ENCODE measurements at regions not wholly inside any gene's neighbourhood (a gene's known extent, or its start where the extent isn't known, plus 50 kb on each side); places are given as distances from the start of the nearest gene placed in this dataset.

GRCh38 chr9:108239696-108240321 lies 616.0 kb downstream of the ACTL7B start:
- H3K36me3 ChIP-seq (replicated peaks; ENCODE audit: insufficient read depth, low read depth): no peaks in the 10 kb centered on the region
- H3K27ac ChIP-seq: peak overlapping the region; percentile 3
- WGBS (ENCODE audit: low lambda C conversion rate, missing lambda C conversion rate): 74% methylated on average over 2 of the region's 2 CpGs

GRCh38 chr9:108235609-108236008 lies 620.2 kb downstream of the ACTL7B start:
- 90% methylated on average over 3 of the region's 3 CpGs for WGBS (ENCODE audit: low lambda C conversion rate, missing lambda C conversion rate)
- Histone ChIP-seq H3K9me3 (ENCODE audit: low read depth) (no peaks in the 10 kb centered on the region), H3K4me3 (no peak overlapping the region), H3K9me2 (replicated peaks; ENCODE audit: insufficient read depth) (no peaks in the 10 kb centered on the region), H4K20me1 (ENCODE audit: insufficient read depth, poor library complexity, severe bottlenecking) (no peaks in the 10 kb centered on the region), H3K27me3 (no peaks in the 10 kb centered on the region), H3K79me2 (no peaks in the 10 kb centered on the region), H3K4me1 (ENCODE audit: insufficient read depth) (no peaks in the 10 kb centered on the region), H3K27ac (no peak overlapping the region), H3K36me3 (replicated peaks; ENCODE audit: insufficient read depth, low read depth) (no peaks in the 10 kb centered on the region), H3K4me2 (no peak overlapping the region), H2AFZ (no peak overlapping the region)
- TF ChIP-seq EZH2 (IDR thresholded peaks at IDR 0.05; ENCODE audit: borderline replicate concordance) (no peak), EZH2phosphoT487 (IDR thresholded peaks at IDR 0.05; ENCODE audit: low read depth, severe bottlenecking, unreplicated experiment) (no peak)
- TF ChIP-seq, protein P1, sequence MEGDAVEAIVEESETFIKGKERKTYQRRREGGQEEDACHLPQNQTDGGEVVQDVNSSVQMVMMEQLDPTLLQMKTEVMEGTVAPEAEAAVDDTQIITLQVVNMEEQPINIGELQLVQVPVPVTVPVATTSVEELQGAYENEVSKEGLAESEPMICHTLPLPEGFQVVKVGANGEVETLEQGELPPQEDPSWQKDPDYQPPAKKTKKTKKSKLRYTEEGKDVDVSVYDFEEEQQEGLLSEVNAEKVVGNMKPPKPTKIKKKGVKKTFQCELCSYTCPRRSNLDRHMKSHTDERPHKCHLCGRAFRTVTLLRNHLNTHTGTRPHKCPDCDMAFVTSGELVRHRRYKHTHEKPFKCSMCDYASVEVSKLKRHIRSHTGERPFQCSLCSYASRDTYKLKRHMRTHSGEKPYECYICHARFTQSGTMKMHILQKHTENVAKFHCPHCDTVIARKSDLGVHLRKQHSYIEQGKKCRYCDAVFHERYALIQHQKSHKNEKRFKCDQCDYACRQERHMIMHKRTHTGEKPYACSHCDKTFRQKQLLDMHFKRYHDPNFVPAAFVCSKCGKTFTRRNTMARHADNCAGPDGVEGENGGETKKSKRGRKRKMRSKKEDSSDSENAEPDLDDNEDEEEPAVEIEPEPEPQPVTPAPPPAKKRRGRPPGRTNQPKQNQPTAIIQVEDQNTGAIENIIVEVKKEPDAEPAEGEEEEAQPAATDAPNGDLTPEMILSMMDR (IDR thresholded peaks at IDR 0.05; ENCODE audit: poor library complexity): no peak
- no peak for DNase-seq (ENCODE audit: low spot score)

More at GRCh38 chr9:108239696-108240321, 616.0 kb downstream of the ACTL7B start:
- Histone ChIP-seq H2AFZ (no peak overlapping the region), H3K4me2 (no peak overlapping the region), H3K4me3 (no peak overlapping the region), H3K9me2 (replicated peaks; ENCODE audit: insufficient read depth) (no peaks in the 10 kb centered on the region), H3K27me3 (no peaks in the 10 kb centered on the region), H3K79me2 (no peaks in the 10 kb centered on the region), H3K4me1 (ENCODE audit: insufficient read depth) (no peaks in the 10 kb centered on the region), H3K9me3 (ENCODE audit: low read depth) (no peaks in the 10 kb centered on the region), H4K20me1 (ENCODE audit: insufficient read depth, poor library complexity, severe bottlenecking) (no peaks in the 10 kb centered on the region)
- no peak for TF ChIP-seq EZH2phosphoT487 (IDR thresholded peaks at IDR 0.05; ENCODE audit: low read depth, severe bottlenecking, unreplicated experiment)
- no peak for TF ChIP-seq EZH2 (IDR thresholded peaks at IDR 0.05; ENCODE audit: borderline replicate concordance)
- TF ChIP-seq, protein P1 (IDR thresholded peaks at IDR 0.05; ENCODE audit: poor library complexity): no peak
- peak; percentile 13 for DNase-seq (ENCODE audit: low spot score)

- H4K20me1 ChIP-seq (ENCODE audit: insufficient read depth, poor library complexity, severe bottlenecking): no peaks in the 10 kb centered on the region
- no peak overlapping the region for H2AFZ ChIP-seq
- no peaks in the 10 kb centered on the region for H3K4me1 ChIP-seq (ENCODE audit: insufficient read depth)
- no peaks in the 10 kb centered on the region for H3K9me2 ChIP-seq (replicated peaks; ENCODE audit: insufficient read depth)
- 92% methylated on average over 5 of the region's 5 CpGs for WGBS (ENCODE audit: low lambda C conversion rate, missing lambda C conversion rate)
- TF ChIP-seq, protein P1 (IDR thresholded peaks at IDR 0.05; ENCODE audit: poor library complexity): no peak
- TF ChIP-seq EZH2 (IDR thresholded peaks at IDR 0.05; ENCODE audit: borderline replicate concordance) (no peak), EZH2phosphoT487 (IDR thresholded peaks at IDR 0.05; ENCODE audit: low read depth, severe bottlenecking, unreplicated experiment) (no peak)
- no peaks in the 10 kb centered on the region for H3K27me3 ChIP-seq
- no peaks in the 10 kb centered on the region for H3K36me3 ChIP-seq (replicated peaks; ENCODE audit: insufficient read depth, low read depth)
- no peak overlapping the region for H3K4me3 ChIP-seq
- no peak overlapping the region for H3K27ac ChIP-seq
- H3K4me2 ChIP-seq: no peak overlapping the region
- no peak for DNase-seq (ENCODE audit: low spot score)
- no peaks in the 10 kb centered on the region for H3K9me3 ChIP-seq (ENCODE audit: low read depth)
- no peaks in the 10 kb centered on the region for H3K79me2 ChIP-seq
Measured at GRCh38 chr9:108234811-108235210, 621.0 kb downstream of the ACTL7B start.
